Adrenal gland (tissue), 9 donors: ENCODE measurements at regions not wholly inside any gene's neighbourhood (a gene's known extent, or its start where the extent isn't known, plus 50 kb on each side); places are given as distances from the start of the nearest gene placed in this dataset.

ENCODE experiments used
- DNase-seq, 7 donors: peaks; one replicate each; pipeline ENCODE4 v3.0.0-alpha.2; 2019 to 2020
- H3K27ac ChIP-seq, 5 donors: fragments of 200-600 bp; sonication (generic) in 4 of 5; 1 replicate in 3 of 5; 2 replicates in 2 of 5; pipeline versions ENCODE4 v1.5.1 to v1.8.0; 2016 to 2020; ENCODE audit warnings: mild to moderate bottlenecking in 1 of 5
- H3K27me3 ChIP-seq: fragments of 200-600 bp; 2 replicates; pipeline ENCODE4 v1.8.0; 2021
- H3K36me3 ChIP-seq, 2 donors: fragments of 200-600 bp; replicated peaks in 1 of 2; 1 replicate in 1 of 2; 2 replicates in 1 of 2; pipeline versions ENCODE4 v1.5.1 to v1.8.0; 2018 to 2022
- H3K4me1 ChIP-seq, 2 donors: fragments of 200-600 bp; replicated peaks in 1 of 2; 1 replicate in 1 of 2; 2 replicates in 1 of 2; pipeline versions ENCODE4 v1.5.1 to v1.8.0; 2018 to 2021
- H3K4me3 ChIP-seq, 4 donors: fragments of 200-600 bp; sonication (generic) in 3 of 4; one replicate each; pipeline ENCODE4 v1.5.1; 2016 to 2018
- H3K9me3 ChIP-seq, 3 donors: fragments of 200-600 bp; sonication (generic) in 1 of 3; replicated peaks in 1 of 3; 1 replicate in 2 of 3; 2 replicates in 1 of 3; pipeline versions ENCODE4 v1.5.1 to v1.8.0; 2016 to 2021
- POLR2A ChIP-seq, 2 donors: fragments of 450-650 bp; IDR thresholded peaks; one replicate each; pipeline ENCODE4 v1.6.1; 2017; ENCODE audit warnings: antibody characterized with exemption in 2 of 2, mild to moderate bottlenecking in 2 of 2, moderate library complexity in 1 of 2
- WGBS, 4 donors: extraction: QIAGEN DNeasy Blood & Tissue Kit in 2 of 4; methylation state at CpG; one replicate each; pipeline versions ENCODE4 v1.1.5 to v1.1.7; 2013 to 2017; 5-methylcytosine and 5-hydroxymethylcytosine counted together
- intact Hi-C, 2 donors: fragments of 100-400 bp; cut with DNase I; formaldehyde crosslinking; loops; one replicate each; pipeline versions ENCODE4 v1.14.1 to v1.15.0; 2022 to 2023
- TF ChIP-seq, protein P1 (sequence below), 6 experiments: fragments of 450-650 bp in 4 of 6; fragments of 200-600 bp in 2 of 6; sonication (generic) in 1 of 6; IDR thresholded peaks; 1 replicate in 5 of 6; 2 replicates in 1 of 6; pipeline versions ENCODE4 v1.5.1 to v1.8.0; 2016 to 2021; ENCODE audit warnings: antibody characterized with exemption in 6 of 6, mild to moderate bottlenecking in 2 of 6, moderate library complexity in 1 of 6
- donor health status: healthy with polysubstance abuse.
- donor health status: Bipolar disorder and iron deficiency.
- donor health status: DM: yes; HTN: yes; CAD: no.
- donor health status: DM: no; HTN: no; CAD: no.
- donor health status: DM: no; HTN: no; CAD: no.

DNA sequence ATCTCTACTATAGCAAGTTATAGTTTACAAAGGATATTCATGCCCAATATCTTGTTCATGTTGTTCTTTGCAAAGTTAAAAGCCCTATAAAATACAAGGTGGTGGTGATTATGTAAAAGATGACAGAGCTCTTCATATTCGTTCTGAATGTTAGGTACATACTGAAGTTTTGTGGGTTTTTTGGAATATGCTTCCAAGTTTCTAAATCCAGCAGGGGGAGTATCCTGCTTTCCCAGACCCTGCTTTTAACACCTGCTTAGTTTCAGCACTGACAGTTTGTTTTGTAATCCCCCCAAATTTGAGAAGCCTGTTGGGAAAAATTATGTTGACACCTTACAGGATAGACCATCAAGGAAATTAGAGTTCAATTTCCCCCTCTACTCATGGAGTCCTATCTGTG is 438.3 kb downstream of the SH3GL2 start:
- TF ChIP-seq, protein P1, sequence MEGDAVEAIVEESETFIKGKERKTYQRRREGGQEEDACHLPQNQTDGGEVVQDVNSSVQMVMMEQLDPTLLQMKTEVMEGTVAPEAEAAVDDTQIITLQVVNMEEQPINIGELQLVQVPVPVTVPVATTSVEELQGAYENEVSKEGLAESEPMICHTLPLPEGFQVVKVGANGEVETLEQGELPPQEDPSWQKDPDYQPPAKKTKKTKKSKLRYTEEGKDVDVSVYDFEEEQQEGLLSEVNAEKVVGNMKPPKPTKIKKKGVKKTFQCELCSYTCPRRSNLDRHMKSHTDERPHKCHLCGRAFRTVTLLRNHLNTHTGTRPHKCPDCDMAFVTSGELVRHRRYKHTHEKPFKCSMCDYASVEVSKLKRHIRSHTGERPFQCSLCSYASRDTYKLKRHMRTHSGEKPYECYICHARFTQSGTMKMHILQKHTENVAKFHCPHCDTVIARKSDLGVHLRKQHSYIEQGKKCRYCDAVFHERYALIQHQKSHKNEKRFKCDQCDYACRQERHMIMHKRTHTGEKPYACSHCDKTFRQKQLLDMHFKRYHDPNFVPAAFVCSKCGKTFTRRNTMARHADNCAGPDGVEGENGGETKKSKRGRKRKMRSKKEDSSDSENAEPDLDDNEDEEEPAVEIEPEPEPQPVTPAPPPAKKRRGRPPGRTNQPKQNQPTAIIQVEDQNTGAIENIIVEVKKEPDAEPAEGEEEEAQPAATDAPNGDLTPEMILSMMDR (IDR thresholded peaks at IDR 0.05): no peak
- TF ChIP-seq POLR2A (IDR thresholded peaks at IDR 0.05): no peak
- no peaks in the 10 kb centered on the region for H3K36me3 ChIP-seq
- no peak overlapping the region for H3K4me3 ChIP-seq
- WGBS, 4 donors: 40 to 50% (median 44%) methylated on average over 1 of the region's 1 CpG
- H3K9me3 ChIP-seq: no peaks in the 10 kb centered on the region
- intact Hi-C loops: no loop called here
- no peaks in the 10 kb centered on the region for H3K4me1 ChIP-seq
- no peak overlapping the region for H3K27ac ChIP-seq
- H3K27me3 ChIP-seq: no peaks in the 10 kb centered on the region
- no peak for DNase-seq

GRCh38 chr9:18018221-18018620 is 439.4 kb downstream of the SH3GL2 start:
- Histone ChIP-seq H3K36me3 (no peaks in the 10 kb centered on the region), H3K27ac (no peak overlapping the region), H3K9me3 (no peaks in the 10 kb centered on the region), H3K4me3 (no peak overlapping the region), H3K27me3 (no peaks in the 10 kb centered on the region), H3K4me1 (no peaks in the 10 kb centered on the region)
- intact Hi-C loops: no loop called here
- 73 to 86% (median 77%) methylated on average over 2 of the region's 2 CpGs for WGBS, 4 donors
- no peak for DNase-seq
- no peak for TF ChIP-seq POLR2A (IDR thresholded peaks at IDR 0.05)
- TF ChIP-seq, protein P1 (IDR thresholded peaks at IDR 0.05): no peak

DNA sequence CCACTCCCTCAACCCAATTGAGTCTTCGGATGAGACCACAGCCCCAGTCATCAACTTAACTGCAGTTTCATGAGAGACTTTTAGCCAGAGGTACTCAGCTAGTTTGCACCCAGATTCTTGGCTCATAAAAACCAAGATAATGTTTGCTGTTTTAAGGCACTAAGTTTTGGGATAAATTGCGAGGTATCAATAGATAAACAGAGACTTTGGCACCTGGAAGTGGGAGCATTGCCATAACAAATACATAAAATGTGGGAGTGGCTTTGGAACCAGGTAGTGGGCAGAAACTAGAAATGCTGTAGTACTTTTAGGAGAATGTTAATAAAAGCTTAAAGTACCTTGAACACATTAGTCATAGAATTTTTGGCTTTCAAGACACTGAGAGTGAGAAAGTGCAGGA is 439.8 kb downstream of the SH3GL2 start:
- TF ChIP-seq POLR2A (IDR thresholded peaks at IDR 0.05): no peak
- TF ChIP-seq, protein P1 (IDR thresholded peaks at IDR 0.05): no peak
- WGBS, 4 donors: 72 to 85% (median 79%) methylated on average over 2 of the region's 2 CpGs
- Histone ChIP-seq H3K4me1 (no peaks in the 10 kb centered on the region), H3K9me3 (no peaks in the 10 kb centered on the region), H3K27me3 (no peaks in the 10 kb centered on the region), H3K36me3 (no peaks in the 10 kb centered on the region), H3K4me3 (no peak overlapping the region), H3K27ac (no peak overlapping the region)
- no peak for DNase-seq
- intact Hi-C loops: no loop called here

GRCh38 chr9:18020121-18020745 is 441.4 kb downstream of the SH3GL2 start:
- H3K27ac ChIP-seq: no peak overlapping the region
- no peaks in the 10 kb centered on the region for H3K27me3 ChIP-seq
- TF ChIP-seq, protein P1 (IDR thresholded peaks at IDR 0.05): no peak
- TF ChIP-seq POLR2A (IDR thresholded peaks at IDR 0.05): no peak
- intact Hi-C loops: no loop called here
- no peak overlapping the region for H3K4me3 ChIP-seq
- H3K36me3 ChIP-seq: no peaks in the 10 kb centered on the region
- DNase-seq: no peak
- H3K9me3 ChIP-seq: no peaks in the 10 kb centered on the region
- H3K4me1 ChIP-seq: no peaks in the 10 kb centered on the region
- WGBS, 4 donors: 72 to 79% (median 73%) methylated on average over 6 of the region's 6 CpGs
